ENCODE measurements at regions not wholly inside any gene's neighbourhood (a gene's known extent, or its start where the extent isn't known, plus 50 kb on each side); places are given as distances from the start of the nearest gene placed in this dataset.

- no peak for DNase-seq
Measured at GRCh38 chr9:109953300-109953699, 173.3 kb downstream of the PALM2AKAP2 start.

GRCh38 chr9:109953813-109954497 is 174.0 kb downstream of the PALM2AKAP2 start:
- DNase-seq: no peak

GRCh38 chr9:109956717-109957440 is 176.9 kb downstream of the PALM2AKAP2 start:
- no peak for DNase-seq

- DNase-seq: no peak
Measured at GRCh38 chr9:109959679-109960078, 179.7 kb downstream of the PALM2AKAP2 start.

GRCh38 chr9:109961626-109962025 is 181.6 kb downstream of the PALM2AKAP2 start:
- no peak for DNase-seq

GRCh38 chr9:109962215-109962614 is 182.2 kb downstream of the PALM2AKAP2 start:
- no peak for DNase-seq

GRCh38 chr9:109963079-109963478 is 183.1 kb downstream of the PALM2AKAP2 start:
- no peak for DNase-seq

GRCh38 chr9:109966643-109967368 is 186.8 kb downstream of the PALM2AKAP2 start:
- DNase-seq: no peak

GRCh38 chr9:109967651-109968642 is 187.9 kb downstream of the PALM2AKAP2 start:
- no peak for DNase-seq

- DNase-seq: no peak
Measured at GRCh38 chr9:109969011-109969410, 189.0 kb downstream of the PALM2AKAP2 start.

- no peak for DNase-seq
Measured at GRCh38 chr9:109969573-109970237, 189.7 kb downstream of the PALM2AKAP2 start.

- DNase-seq: no peak
Measured at GRCh38 chr9:109971226-109971625, 191.2 kb downstream of the PALM2AKAP2 start.

GRCh38 chr9:109972026-109972882 is 192.3 kb downstream of the PALM2AKAP2 start:
- no peak for DNase-seq

- DNase-seq: no peak
Measured at GRCh38 chr9:109973336-109973735, 193.3 kb downstream of the PALM2AKAP2 start.

GRCh38 chr9:109974143-109974917 is 194.3 kb downstream of the PALM2AKAP2 start:
- DNase-seq: no peak

GRCh38 chr9:109974918-109975276 is 194.9 kb downstream of the PALM2AKAP2 start:
- DNase-seq: no peak

- DNase-seq: no peak
Measured at GRCh38 chr9:109975574-109976295, 195.7 kb downstream of the PALM2AKAP2 start.

- DNase-seq: no peak
Measured at GRCh38 chr9:109976303-109976702, 196.3 kb downstream of the PALM2AKAP2 start.

GRCh38 chr9:109977521-109977920 is 197.5 kb downstream of the PALM2AKAP2 start:
- no peak for DNase-seq

- no peak for DNase-seq
Measured at GRCh38 chr9:109981091-109981490, 201.1 kb downstream of the PALM2AKAP2 start.

Measured in activated effector memory CD4-positive, alpha-beta T cell treated with Interleukin-2 at 50 U/mL for 16 hours (primary cell).